ENCODE measurements at regions not wholly inside any gene's neighbourhood (a gene's known extent, or its start where the extent isn't known, plus 50 kb on each side); places are given as distances from the start of the nearest gene placed in this dataset.

DNA sequence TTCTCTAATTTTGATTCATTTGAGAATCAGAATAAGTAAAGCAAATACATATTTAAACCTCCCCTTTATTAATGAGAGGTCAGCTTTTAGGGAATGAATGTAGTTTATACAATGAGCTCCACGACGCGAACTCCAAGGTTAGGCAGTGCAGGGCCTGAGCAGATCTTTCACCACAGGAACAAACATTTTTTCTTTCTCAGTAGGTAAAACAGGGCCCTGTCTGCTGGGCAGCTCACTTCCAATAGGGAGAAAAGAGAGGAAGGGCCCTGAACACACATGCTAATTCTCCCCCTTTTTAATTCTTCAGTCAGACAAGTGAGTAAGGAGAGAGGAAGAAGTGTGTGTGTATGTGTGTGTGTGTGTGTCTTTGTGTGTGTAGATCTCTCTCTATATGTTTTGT is 682.4 kb upstream of the TMEFF2 start:
- TF ChIP-seq, protein P1, sequence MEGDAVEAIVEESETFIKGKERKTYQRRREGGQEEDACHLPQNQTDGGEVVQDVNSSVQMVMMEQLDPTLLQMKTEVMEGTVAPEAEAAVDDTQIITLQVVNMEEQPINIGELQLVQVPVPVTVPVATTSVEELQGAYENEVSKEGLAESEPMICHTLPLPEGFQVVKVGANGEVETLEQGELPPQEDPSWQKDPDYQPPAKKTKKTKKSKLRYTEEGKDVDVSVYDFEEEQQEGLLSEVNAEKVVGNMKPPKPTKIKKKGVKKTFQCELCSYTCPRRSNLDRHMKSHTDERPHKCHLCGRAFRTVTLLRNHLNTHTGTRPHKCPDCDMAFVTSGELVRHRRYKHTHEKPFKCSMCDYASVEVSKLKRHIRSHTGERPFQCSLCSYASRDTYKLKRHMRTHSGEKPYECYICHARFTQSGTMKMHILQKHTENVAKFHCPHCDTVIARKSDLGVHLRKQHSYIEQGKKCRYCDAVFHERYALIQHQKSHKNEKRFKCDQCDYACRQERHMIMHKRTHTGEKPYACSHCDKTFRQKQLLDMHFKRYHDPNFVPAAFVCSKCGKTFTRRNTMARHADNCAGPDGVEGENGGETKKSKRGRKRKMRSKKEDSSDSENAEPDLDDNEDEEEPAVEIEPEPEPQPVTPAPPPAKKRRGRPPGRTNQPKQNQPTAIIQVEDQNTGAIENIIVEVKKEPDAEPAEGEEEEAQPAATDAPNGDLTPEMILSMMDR (conservative IDR thresholded peaks at IDR 0.05; ENCODE audit: low read depth, low read length), result no peak
- TF ChIP-seq EZH2 (IDR thresholded peaks at IDR 0.05; ENCODE audit: borderline replicate concordance, low read depth, low read length, poor library complexity, severe bottlenecking), result no peak
